GM12878 (cell line): ENCODE measurements at regions not wholly inside any gene's neighbourhood (a gene's known extent, or its start where the extent isn't known, plus 50 kb on each side); places are given as distances from the start of the nearest gene placed in this dataset.
"Not testable (repeated sequence)": the region's sequence is repeated elsewhere in the genome, so short reads cannot be mapped to it uniquely, and the experiment has no call there.

Source experiments
- ATAC-seq: fragments of 200-7000 bp; cut with Tn5 transposase; 3 replicates; pipeline ENCODE4 v1.9.1; 2020; ENCODE audit warnings: mild to moderate bottlenecking, moderate library complexity
- BruUV-seq: library from RNA; stranded (reverse); fragments of 400-500 nt; replicated peaks from 2 replicates; lab custom pipeline; 2021; lab: Mats Ljungman, UMichigan
- CTCF ChIA-PET: fragments of 300-600 bp; sonication (Branson Sonifier 250); formaldehyde crosslinking; extraction: SDS; loops from one replicate; lab custom pipeline; 2021; ENCODE audit warnings: inconsistent platforms; lab: Yijun Ruan, JAX
- POLR2A ChIA-PET: fragments of 350-600 bp; formaldehyde crosslinking; extraction: SDS; loops from one replicate; lab custom pipeline; 2021; ENCODE audit warnings: inconsistent platforms; lab: Charles Lee
- RAD21 ChIA-PET: fragments of 300-600 bp; sonication (Branson Sonifier 250); formaldehyde crosslinking; loops from one replicate; lab custom pipeline; 2023; ENCODE audit warnings: antibody characterized with exemption; ENCODE audit not compliant: unreplicated experiment; lab: Charles Lee
- SMC1A ChIA-PET: fragments of 300-600 bp; sonication (Branson Sonifier 250); formaldehyde crosslinking; loops from one replicate; lab custom pipeline; 2023; ENCODE audit not compliant: unreplicated experiment, uncharacterized antibody; lab: Charles Lee
- DNase-seq: peaks from one replicate; pipeline ENCODE4 v3.0.0-alpha.2; 2011; ENCODE audit warnings: low read depth, low spot score
- FAIRE-seq: peaks from 3 replicates; lab custom pipeline; 2011; peaks lifted over from hg19 to GRCh38; lab: Jason Lieb, UNC
- H2AFZ ChIP-seq: 2 replicates; pipeline ENCODE4 v1.6.0; 2011; ENCODE audit warnings: low read depth, low read length, control low read depth; ENCODE audit not compliant: control insufficient read depth
- H3K27ac ChIP-seq: 2 replicates; pipeline ENCODE4 v1.5.1; 2011; ENCODE audit warnings: control low read depth; ENCODE audit not compliant: control insufficient read depth, insufficient read depth
- H3K27me3 ChIP-seq, 2 experiments: replicated peaks in 1 of 2; 2 replicates each; pipeline versions ENCODE4 v1.6.0 to v1.6.1; 2011; ENCODE audit warnings: low read length in 1 of 2; ENCODE audit not compliant: control insufficient read depth in 2 of 2, insufficient read depth in 2 of 2
- H3K36me3 ChIP-seq, 2 experiments: 2 replicates each; pipeline ENCODE4 v1.5.1; 2011; ENCODE audit warnings: low read length in 1 of 2; ENCODE audit not compliant: control insufficient read depth in 2 of 2, insufficient read depth in 2 of 2
- H3K4me1 ChIP-seq: 2 replicates; pipeline ENCODE4 v1.6.1; 2011; ENCODE audit warnings: mild to moderate bottlenecking, low read length, moderate library complexity, mixed read lengths; ENCODE audit not compliant: control insufficient read depth, insufficient read depth
- H3K4me2 ChIP-seq: 2 replicates; pipeline ENCODE4 v1.6.0; 2011; ENCODE audit warnings: control low read depth; ENCODE audit not compliant: control insufficient read depth, insufficient read depth
- H3K4me3 ChIP-seq: fragments of 200-600 bp; sonication (generic); 2 replicates; pipeline ENCODE4 v1.5.1; 2016
- H3K79me2 ChIP-seq: 2 replicates; pipeline ENCODE4 v1.6.0; 2011; ENCODE audit warnings: low read length; ENCODE audit not compliant: control insufficient read depth, insufficient read depth
- H3K9ac ChIP-seq: 2 replicates; pipeline ENCODE4 v1.8.0; 2011; ENCODE audit warnings: low read length, control low read depth, mixed read lengths; ENCODE audit not compliant: control insufficient read depth, insufficient read depth
- H3K9me3 ChIP-seq: replicated peaks from 3 replicates; pipeline ENCODE4 v1.5.1; 2011; ENCODE audit warnings: mild to moderate bottlenecking, low read length; ENCODE audit not compliant: control insufficient read depth, insufficient read depth
- H4K20me1 ChIP-seq: 2 replicates; pipeline ENCODE4 v1.6.0; 2011; ENCODE audit not compliant: control insufficient read depth, insufficient read depth
- WGBS: methylation state at CpG from one replicate; pipeline ENCODE4 v1.1.6; 2016; ENCODE audit warnings: low lambda C conversion rate; ENCODE audit not compliant: insufficient replicate concordance, insufficient coverage; ENCODE audit errors: missing lambda C conversion rate; 5-methylcytosine and 5-hydroxymethylcytosine counted together
- in situ Hi-C: fragments of 300-500 bp; cut with MboI; formaldehyde crosslinking; loops from 9 replicates; pipeline ENCODE4 v1.14.3; 2018; ENCODE audit warnings: mixed read lengths
- intact Hi-C: fragments of 100-400 bp; cut with micrococcal nuclease; formaldehyde crosslinking; loops from one replicate; pipeline ENCODE4 v1.14.2; 2022; ENCODE audit not compliant: unreplicated experiment

GRCh38 chr2:95681589-95682081 is 89.8 kb downstream of the TRIM43 start:
- H3K27ac ChIP-seq, BruUV-seq, in situ Hi-C loops, H2AFZ ChIP-seq, H3K36me3 ChIP-seq, CTCF ChIA-PET, H3K4me3 ChIP-seq, DNase-seq, RAD21 ChIA-PET, H3K4me1 ChIP-seq, H3K9ac ChIP-seq, H3K27me3 ChIP-seq, FAIRE-seq, POLR2A ChIA-PET, H3K4me2 ChIP-seq, H3K79me2 ChIP-seq, ATAC-seq, H3K9me3 ChIP-seq, H4K20me1 ChIP-seq, SMC1A ChIA-PET, intact Hi-C loops: not testable (repeated sequence)
- 0% methylated on average over 6 of the region's 6 CpGs for WGBS

GRCh38 chr2:95682889-95683517 is 91.2 kb downstream of the TRIM43 start:
- H3K36me3 ChIP-seq, ATAC-seq, RAD21 ChIA-PET, SMC1A ChIA-PET, H3K27ac ChIP-seq, H3K9me3 ChIP-seq, H3K4me3 ChIP-seq, H3K27me3 ChIP-seq, H2AFZ ChIP-seq, DNase-seq, H3K9ac ChIP-seq, FAIRE-seq, H4K20me1 ChIP-seq, CTCF ChIA-PET, H3K4me2 ChIP-seq, H3K79me2 ChIP-seq, POLR2A ChIA-PET, in situ Hi-C loops, intact Hi-C loops, BruUV-seq, H3K4me1 ChIP-seq: not testable (repeated sequence)
- 12% methylated on average over 19 of the region's 19 CpGs for WGBS
